ENCODE measurements at regions not wholly inside any gene's neighbourhood (a gene's known extent, or its start where the extent isn't known, plus 50 kb on each side); places are given as distances from the start of the nearest gene placed in this dataset.

DNA sequence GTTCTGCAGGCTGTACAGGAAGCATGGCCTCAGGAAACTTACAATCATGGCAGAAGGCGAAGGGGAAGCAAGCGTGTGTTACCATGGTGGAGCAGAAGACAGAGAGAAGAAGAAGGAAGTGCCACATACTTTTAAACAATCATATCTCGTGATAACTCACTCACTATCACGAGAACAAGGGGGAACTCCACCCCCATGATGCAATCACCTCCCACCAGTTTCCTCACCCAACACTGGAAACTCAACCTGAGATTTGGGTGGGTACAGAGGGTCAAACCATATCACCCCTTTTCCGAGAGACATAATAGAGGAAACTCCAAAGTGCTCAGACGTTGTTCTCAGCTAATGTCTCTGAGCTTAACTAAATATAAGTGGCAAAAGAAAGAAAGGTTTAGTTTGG, 186.3 kb upstream of the MME start:
- H3K27me3 Mint-ChIP-seq (ENCODE audit: low read depth in 2 of 2): no peaks in the 10 kb centered on the region
- Histone ChIP-seq H3K9me3 (ENCODE audit: control insufficient read depth, insufficient read depth, low read length) (peaks cover 2% of the 10 kb centered on the region), H3K27me3 (ENCODE audit: control insufficient read depth, insufficient read depth, low read length) (no peaks in the 10 kb centered on the region), H3K27ac (ENCODE audit: low read length) (no peak overlapping the region), H3K4me3 (ENCODE audit: low read length) (no peak overlapping the region), H3K4me1 (ENCODE audit: control insufficient read depth, insufficient read depth, low read length) (no peaks in the 10 kb centered on the region), H3K36me3 (ENCODE audit: control insufficient read depth, insufficient read depth, low read length) (no peaks in the 10 kb centered on the region)
- H3K9me3 Mint-ChIP-seq: peaks cover 11 to 12% of the 10 kb centered on the region in 2 donors
- intact Hi-C loops (cut with micrococcal nuclease): no loop called here
- H3K36me3 Mint-ChIP-seq: no peaks in the 10 kb centered on the region
- H3K4me3 Mint-ChIP-seq: no peak overlapping the region
- 91% methylated on average over 4 of the region's 6 CpGs for WGBS (ENCODE audit: insufficient coverage)
- H3K27ac Mint-ChIP-seq: no peak overlapping the region
- no peak for ATAC-seq
- no peak for TF ChIP-seq CTCF (IDR thresholded peaks at IDR 0.05)
- DNase-seq: no peak
- H3K4me1 Mint-ChIP-seq: no peaks in the 10 kb centered on the region

DNA sequence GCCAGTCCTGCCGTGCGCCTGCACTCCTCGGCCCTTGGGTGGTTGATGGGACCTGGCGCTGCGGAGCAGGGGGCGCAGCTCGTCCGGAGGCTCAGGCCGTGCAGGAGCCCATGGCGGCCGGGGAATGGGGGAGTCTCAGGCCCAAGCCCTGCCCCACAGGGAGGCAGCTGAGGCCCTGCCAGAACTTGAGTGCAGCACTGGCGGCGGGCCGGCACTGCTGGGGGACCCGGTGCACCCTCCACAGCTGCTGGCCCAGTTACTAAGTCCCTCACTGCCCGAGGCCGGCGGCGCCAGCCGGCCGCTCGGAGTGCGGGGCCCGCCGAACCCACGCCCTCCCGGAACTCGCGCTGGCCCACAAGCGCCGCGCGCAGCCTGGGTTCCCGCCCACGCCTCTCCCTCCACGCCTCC, 190.9 kb upstream of the MME start:
- no peaks in the 10 kb centered on the region for H3K27me3 Mint-ChIP-seq (ENCODE audit: low read depth in 2 of 2)
- H3K4me1 Mint-ChIP-seq: no peaks in the 10 kb centered on the region
- no peak overlapping the region for H3K4me3 Mint-ChIP-seq
- no peaks in the 10 kb centered on the region for H3K27me3 ChIP-seq (ENCODE audit: control insufficient read depth, insufficient read depth, low read length)
- no peak overlapping the region for H3K27ac Mint-ChIP-seq
- H3K9me3 Mint-ChIP-seq: peaks cover 6 to 13% of the 10 kb centered on the region in 2 donors
- DNase-seq (no peak), ATAC-seq (no peak)
- intact Hi-C loops (cut with micrococcal nuclease): no loop called here
- 96% methylated on average over 36 of the region's 36 CpGs for WGBS (ENCODE audit: insufficient coverage)
- H3K9me3 ChIP-seq (ENCODE audit: control insufficient read depth, insufficient read depth, low read length): peaks cover 2% of the 10 kb centered on the region
- no peaks in the 10 kb centered on the region for H3K36me3 Mint-ChIP-seq
- no peak for TF ChIP-seq CTCF (IDR thresholded peaks at IDR 0.05)
- no peaks in the 10 kb centered on the region for H3K36me3 ChIP-seq (ENCODE audit: control insufficient read depth, insufficient read depth, low read length)
- no peak overlapping the region for H3K4me3 ChIP-seq (ENCODE audit: low read length)
- H3K4me1 ChIP-seq (ENCODE audit: control insufficient read depth, insufficient read depth, low read length): no peaks in the 10 kb centered on the region
- H3K27ac ChIP-seq (ENCODE audit: low read length): no peak overlapping the region

DNA sequence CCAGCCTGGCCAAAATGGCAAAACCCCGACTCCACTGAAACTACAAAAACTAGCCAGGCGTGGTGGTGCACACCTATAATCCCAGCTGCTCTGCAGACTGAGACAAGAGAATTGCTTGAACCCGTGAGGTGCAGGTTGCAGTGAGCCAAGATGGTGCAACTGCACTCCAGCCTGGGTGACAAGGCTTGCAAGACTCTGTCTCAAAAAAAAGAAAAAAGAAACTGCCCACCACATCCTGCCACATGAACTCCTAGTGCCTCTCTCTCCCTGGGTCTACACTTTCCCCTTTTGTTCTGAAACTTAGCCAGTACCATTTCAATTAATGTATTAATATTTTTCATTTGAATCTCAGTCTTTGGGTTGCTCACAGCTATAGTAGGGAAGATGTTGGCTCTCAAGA, 192.2 kb upstream of the MME start:
- Histone ChIP-seq H3K4me3 (ENCODE audit: low read length) (no peak overlapping the region), H3K9me3 (ENCODE audit: control insufficient read depth, insufficient read depth, low read length) (peaks cover 2% of the 10 kb centered on the region), H3K36me3 (ENCODE audit: control insufficient read depth, insufficient read depth, low read length) (no peaks in the 10 kb centered on the region), H3K4me1 (ENCODE audit: control insufficient read depth, insufficient read depth, low read length) (no peaks in the 10 kb centered on the region), H3K27me3 (ENCODE audit: control insufficient read depth, insufficient read depth, low read length) (no peaks in the 10 kb centered on the region), H3K27ac (ENCODE audit: low read length) (no peak overlapping the region)
- Mint-ChIP-seq H3K27ac (no peak overlapping the region), H3K4me3 (no peak overlapping the region), H3K27me3 (ENCODE audit: low read depth in 2 of 2) (no peaks in the 10 kb centered on the region), H3K9me3 (peaks cover 6 to 12% of the 10 kb centered on the region in 2 donors), H3K4me1 (no peaks in the 10 kb centered on the region), H3K36me3 (no peaks in the 10 kb centered on the region)
- intact Hi-C loops (cut with micrococcal nuclease): no loop called here
- WGBS (ENCODE audit: insufficient coverage): 72% methylated on average over 3 of the region's 3 CpGs
- no peak for ATAC-seq
- DNase-seq: no peak
- TF ChIP-seq CTCF (IDR thresholded peaks at IDR 0.05): no peak

GRCh38 chr3:154886437-154886836, 193.7 kb upstream of the MME start:
- no peak overlapping the region for H3K27ac Mint-ChIP-seq
- Histone ChIP-seq H3K4me1 (ENCODE audit: control insufficient read depth, insufficient read depth, low read length) (no peaks in the 10 kb centered on the region), H3K27me3 (ENCODE audit: control insufficient read depth, insufficient read depth, low read length) (no peaks in the 10 kb centered on the region), H3K9me3 (ENCODE audit: control insufficient read depth, insufficient read depth, low read length) (peaks cover 2% of the 10 kb centered on the region), H3K4me3 (ENCODE audit: low read length) (no peak overlapping the region), H3K36me3 (ENCODE audit: control insufficient read depth, insufficient read depth, low read length) (no peaks in the 10 kb centered on the region), H3K27ac (ENCODE audit: low read length) (no peak overlapping the region)
- WGBS (ENCODE audit: insufficient coverage): 81% methylated on average over 3 of the region's 3 CpGs
- intact Hi-C loops (cut with micrococcal nuclease): no loop called here
- no peaks in the 10 kb centered on the region for H3K4me1 Mint-ChIP-seq
- no peaks in the 10 kb centered on the region for H3K27me3 Mint-ChIP-seq (ENCODE audit: low read depth in 2 of 2)
- peaks cover 6 to 16% of the 10 kb centered on the region in 2 donors for H3K9me3 Mint-ChIP-seq
- no peak overlapping the region for H3K4me3 Mint-ChIP-seq
- TF ChIP-seq CTCF (IDR thresholded peaks at IDR 0.05): no peak
- DNase-seq (no peak), ATAC-seq (no peak)
- H3K36me3 Mint-ChIP-seq: no peaks in the 10 kb centered on the region
